Activated CD4-positive, alpha-beta T cell treated with anti-CD3 and anti-CD28 coated beads, Interleukin-10, Interleukin-2, amounts not matched to agents 100 ng/mL and 50 ng/mL, durations not matched to agents 16 hours and 8 hours (primary cell): ENCODE measurements at regions not wholly inside any gene's neighbourhood (a gene's known extent, or its start where the extent isn't known, plus 50 kb on each side); places are given as distances from the start of the nearest gene placed in this dataset.

ENCODE experiments used
- DNase-seq: peaks from one replicate; pipeline ENCODE4 v3.0.0-alpha.2; 2020

DNA sequence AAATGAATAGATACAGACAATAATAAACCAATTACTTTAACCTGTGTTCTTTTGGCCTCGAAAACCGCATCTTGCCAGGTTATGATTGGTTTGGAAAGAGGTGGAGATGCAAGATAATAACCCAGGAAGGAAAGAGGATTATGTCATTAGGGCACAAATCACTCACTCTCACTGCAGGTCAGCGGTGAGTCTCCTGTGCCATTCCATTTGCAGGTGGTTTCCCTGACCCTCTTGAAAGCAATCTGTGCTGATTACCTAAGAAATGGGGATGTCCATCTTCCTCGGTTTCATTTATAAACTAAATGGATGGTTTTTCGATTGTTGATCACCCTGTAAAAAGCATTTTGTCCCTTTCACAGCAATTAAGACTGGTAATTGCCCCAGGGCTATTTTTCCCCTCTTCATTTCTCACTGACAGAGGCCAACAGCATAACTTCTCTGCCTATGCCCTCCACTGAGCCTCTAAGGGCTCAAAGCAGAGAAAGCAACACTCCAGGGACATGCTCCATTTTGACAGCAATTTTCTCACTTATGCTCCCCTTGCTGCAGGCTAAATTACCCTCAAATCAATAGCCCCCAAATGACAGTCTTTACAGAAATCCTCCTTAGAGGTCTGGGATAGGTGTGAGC, 257.5 kb downstream of the IPMK start:
- DNase-seq: no peak

DNA sequence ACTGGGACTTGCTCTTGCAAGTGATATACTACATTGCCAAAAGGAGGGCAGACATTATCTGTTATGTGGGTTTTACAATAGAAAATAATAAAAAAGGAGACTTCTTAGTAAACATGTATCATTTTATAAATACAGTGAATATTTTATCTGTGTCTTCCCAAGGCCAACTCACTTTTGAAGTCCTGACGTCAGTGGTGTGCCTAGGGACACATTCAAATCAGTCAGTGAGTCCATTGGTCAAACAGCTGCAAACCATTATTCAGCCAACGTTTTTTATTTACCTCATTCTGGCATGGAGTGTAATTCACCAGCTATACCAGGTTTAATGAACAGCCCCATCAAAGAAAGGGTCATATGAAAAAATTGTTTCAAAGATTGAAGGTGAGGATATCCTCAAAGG, 263.7 kb downstream of the IPMK start:
- no peak for DNase-seq

DNA sequence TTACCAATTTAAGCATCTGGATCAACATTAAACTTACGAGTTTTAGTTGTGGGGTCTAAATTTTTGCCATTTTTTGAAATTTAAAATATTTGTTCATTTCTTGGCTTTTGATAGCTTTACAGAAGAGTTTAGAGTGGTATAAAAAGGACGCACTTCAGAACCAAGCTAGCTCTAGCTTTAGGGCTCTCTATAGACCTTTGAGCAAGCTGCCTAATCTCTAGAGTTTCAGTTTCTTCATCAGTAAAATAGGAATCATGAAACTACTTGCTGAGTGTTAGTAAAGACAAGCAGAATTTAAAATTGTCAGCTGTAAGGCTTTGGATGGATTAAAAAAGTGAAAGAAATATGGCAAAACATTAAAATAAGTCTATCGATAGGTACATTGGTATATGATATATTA, 266.5 kb downstream of the IPMK start:
- no peak for DNase-seq

DNA sequence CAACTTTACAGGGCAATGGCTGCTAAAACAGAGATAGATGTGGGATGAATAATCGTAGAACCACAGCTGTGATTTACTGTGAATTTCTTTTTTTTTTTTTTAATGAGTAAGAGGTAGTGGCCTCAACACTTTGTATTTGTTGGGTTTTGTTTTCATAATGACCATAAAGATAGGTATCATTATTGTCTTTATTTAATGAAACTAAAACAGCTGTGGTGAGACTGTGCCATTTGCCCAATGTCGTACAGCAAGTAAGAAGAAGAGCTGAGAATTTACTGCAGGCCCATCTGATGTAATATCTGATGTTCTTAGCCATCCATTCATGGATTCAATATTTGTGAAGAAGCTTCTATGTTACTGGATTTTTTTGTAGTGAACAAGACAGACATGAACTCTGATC, 271.2 kb downstream of the IPMK start:
- DNase-seq: no peak

- DNase-seq: no peak
Observed at GRCh38 chr10:57993302-57993701, 274.4 kb downstream of the IPMK start.

DNA sequence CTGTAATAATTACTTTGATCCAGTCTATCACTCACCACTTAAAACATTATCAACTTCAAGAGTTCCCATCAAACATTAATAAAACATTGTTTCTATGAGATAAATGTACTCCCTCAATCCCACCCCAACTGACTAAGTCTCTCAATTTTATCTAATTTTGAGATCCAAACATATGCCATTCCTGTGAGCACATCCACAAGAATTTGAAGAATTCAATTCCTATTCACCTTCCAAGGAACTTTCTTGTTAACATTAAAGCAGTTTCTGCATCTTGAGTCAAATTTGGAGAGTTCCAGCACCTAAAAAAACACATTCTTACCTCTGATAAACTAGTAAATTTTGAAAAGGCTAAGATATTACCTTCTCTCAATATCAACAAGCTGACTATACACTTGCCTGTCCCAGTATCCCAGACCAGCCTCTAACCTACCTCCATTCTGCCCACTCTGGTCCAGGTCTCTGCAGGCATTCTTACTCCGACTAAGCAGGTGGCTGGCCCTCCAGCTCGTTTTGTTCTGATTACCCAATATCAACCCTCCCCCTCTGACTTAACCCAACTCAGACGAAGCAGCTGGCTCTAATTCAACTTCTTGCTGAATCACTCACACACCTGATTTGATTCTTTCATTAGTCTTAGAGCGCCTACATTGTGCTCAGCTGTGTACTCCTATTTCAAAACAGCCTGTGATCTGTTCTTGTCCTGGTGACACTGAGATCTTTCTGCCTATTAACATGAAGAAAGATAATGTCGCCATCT, 275.2 kb downstream of the IPMK start:
- DNase-seq: no peak

DNA sequence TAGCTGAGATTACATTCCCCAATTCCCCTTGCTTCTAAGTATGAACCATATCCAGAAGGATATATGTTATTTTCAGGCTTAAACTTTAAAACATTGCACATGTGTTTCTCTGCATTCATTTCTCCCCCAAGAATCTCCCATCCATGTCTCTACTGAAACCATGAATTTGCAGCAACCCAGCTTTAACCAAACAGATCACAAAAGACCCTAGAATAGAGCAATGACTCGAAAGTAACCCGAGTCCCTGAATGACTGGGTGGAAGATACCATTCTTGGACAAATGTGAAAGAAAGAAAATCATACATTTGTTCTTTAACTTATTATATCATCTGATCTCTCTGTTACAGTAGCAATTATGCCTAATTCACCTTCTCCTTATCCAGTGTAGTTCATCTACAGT, 278.7 kb downstream of the IPMK start:
- DNase-seq: no peak

- DNase-seq: no peak
Observed at GRCh38 chr10:57987055-57987721, 280.5 kb downstream of the IPMK start.

DNA sequence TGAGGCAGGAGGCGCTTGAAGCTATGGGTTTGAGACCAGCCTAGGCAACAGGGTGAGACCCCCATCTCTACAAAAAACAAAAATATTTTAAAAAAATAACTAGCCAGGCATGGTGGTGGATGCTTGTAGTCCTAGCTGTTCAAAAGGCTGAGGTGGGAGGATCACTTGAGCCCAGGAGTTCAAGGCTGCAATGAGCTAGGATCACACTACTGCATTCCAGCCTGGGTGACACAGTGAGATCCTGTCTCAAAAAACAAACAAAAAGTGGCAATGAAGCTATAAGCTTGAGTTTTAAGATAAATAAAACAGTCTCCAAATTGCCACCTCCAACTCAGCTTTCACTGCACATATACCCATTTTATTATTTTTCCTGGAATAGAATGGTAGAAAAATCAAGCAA, 281.3 kb downstream of the IPMK start:
- DNase-seq: no peak

GRCh38 chr10:57983281-57983791, 284.4 kb downstream of the IPMK start:
- DNase-seq: no peak

GRCh38 chr10:57982091-57982490, 285.6 kb downstream of the IPMK start:
- DNase-seq: no peak

DNA sequence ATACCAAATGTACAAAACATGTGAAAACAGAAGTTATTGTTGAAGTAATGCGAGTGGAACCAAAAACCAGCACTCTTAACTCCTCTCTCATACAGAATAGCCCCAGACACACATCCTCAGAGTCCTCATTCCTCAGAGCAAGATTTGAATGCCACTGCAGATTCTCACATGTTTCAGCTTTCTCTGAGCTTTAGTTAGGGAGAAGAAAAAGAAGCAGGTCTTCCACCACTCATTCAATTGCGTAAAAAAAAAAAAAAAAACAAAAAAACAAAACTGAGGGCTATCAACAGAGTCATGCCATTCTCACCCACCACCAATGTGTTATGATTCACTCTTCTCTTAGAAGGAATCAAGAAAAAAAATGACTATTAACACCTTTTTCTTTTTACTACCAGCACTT, 287.7 kb downstream of the IPMK start:
- DNase-seq: no peak

GRCh38 chr10:57979491-57979890, 288.2 kb downstream of the IPMK start:
- DNase-seq: no peak

GRCh38 chr10:57977262-57977661, 290.4 kb downstream of the IPMK start:
- DNase-seq: no peak

- DNase-seq: no peak
Observed at GRCh38 chr10:57973451-57973850, 294.2 kb downstream of the IPMK start.

- DNase-seq: no peak
Observed at GRCh38 chr10:57972783-57973182, 294.9 kb downstream of the IPMK start.

DNA sequence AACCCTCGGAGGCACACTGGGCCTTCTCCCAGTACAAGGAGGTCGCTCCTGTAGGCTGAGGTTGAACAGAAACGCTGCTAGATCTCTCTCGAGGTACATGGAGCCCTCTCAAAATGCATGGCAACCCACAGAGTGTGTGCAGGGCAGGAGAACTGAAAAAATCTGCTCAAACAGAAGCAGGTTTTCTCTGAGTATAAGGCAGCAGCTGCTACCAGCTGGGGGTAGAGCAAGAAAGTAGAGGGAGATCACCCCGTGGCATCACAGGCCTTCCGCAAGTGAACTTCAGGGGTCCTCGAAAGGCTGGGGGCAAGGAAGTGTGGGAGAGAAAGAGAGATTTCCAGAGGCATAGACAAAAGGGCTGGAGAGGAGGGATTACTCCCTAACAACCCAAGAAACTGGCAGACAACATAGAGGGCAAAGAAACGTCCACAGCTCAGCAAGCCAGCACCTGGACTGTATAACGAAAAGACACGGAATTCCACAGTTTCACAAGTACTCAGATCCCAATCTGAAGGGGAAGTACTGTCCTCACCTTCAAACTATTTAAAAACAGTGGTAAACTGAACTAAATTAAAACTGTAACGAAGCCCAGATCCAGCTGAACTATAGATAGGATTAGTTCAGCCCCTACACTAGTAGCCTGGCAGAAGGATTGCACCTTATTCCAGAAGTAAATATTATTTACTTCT, 299.2 kb downstream of the IPMK start:
- DNase-seq: no peak

DNA sequence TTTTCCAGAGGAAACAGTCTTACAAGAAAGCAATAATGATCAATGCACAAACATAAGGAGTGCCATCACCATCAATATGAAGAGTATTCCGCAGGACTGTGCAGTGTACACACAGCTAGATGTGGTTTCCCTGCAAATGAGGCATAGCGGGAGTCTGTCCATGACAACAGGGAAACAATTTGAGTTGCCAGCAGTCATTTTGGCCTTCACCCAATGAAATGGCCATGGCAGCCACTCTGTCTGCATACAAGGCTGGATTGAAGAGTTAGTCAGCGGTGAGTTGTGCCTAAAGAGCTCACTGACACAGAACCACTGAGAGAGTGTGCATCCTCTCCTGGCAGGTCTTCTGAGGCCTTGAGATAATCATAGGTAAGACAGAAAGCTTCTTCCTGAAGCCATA, 303.3 kb downstream of the IPMK start:
- no peak for DNase-seq

DNA sequence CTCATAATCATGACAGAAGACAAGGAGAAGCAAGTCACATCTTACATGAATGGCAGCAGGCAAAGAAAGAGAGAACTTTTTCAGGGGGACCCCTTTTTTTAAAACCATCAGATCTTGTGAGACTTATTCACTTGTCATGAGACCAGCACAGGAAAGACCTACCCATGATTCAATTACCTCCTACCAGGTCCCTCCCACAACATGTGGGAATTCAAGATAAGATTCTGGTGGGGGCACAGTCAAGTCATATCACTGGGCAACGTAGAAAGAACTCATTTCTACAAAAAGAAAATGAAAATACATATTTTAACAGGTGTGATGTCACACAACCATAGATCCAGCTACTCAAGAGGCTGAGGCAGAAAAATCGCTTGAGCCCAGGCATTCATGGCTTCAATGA, 304.1 kb downstream of the IPMK start:
- DNase-seq: no peak

DNA sequence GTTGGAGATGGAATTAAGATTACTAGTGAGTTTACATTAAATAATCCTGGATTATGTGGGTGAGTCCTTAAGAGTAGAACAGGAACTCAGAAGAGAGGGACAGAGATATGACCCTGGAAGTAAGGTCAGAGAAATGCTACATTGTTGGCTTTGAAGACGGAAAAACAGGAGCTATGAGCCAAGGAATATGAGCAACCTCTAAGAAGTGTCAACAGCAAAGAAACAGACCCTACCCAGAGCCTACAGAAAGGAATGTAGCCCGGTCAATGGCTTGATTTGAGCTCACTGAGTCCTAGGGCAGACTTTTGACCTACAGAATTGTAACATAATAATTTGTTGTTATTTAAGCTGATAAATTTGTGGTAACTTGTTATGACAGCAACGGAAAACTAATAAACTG, 304.9 kb downstream of the IPMK start:
- no peak for DNase-seq

DNA sequence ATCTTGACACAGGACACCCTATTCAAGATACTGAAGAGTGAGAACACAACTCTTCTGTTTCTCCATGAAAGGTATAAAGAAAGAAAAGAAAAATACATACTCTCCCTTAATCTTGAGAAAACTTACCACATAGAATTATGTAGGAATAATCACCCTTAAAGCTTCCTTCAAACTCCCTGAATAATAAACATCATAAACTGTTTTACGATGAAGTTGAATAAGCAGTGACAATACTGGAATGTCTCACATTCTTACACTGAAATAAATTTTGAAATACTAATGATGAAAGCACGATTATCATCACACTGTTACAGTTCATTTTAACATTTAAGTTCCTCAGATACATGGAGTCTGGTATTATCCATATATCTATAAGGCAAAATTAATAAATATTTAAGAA, 306.2 kb downstream of the IPMK start:
- DNase-seq: no peak

DNA sequence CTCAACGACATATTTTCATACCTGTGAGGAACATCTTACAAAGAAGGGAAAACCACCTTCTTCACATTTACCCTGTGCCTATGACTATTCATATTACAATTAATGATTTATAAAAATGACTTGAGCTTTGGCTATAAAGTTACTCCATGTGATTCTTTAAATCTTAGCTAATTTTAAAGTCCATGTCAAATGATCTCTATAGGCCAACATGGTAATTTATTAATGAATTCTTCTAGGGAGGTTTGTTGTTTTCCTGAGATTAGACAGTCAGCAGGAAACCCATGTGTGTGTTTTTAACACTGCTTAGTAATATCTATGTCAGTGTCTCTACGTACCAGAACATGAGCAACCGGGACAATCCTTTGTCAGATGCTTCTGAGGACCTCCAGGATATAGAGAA, 307.3 kb downstream of the IPMK start:
- no peak for DNase-seq

DNA sequence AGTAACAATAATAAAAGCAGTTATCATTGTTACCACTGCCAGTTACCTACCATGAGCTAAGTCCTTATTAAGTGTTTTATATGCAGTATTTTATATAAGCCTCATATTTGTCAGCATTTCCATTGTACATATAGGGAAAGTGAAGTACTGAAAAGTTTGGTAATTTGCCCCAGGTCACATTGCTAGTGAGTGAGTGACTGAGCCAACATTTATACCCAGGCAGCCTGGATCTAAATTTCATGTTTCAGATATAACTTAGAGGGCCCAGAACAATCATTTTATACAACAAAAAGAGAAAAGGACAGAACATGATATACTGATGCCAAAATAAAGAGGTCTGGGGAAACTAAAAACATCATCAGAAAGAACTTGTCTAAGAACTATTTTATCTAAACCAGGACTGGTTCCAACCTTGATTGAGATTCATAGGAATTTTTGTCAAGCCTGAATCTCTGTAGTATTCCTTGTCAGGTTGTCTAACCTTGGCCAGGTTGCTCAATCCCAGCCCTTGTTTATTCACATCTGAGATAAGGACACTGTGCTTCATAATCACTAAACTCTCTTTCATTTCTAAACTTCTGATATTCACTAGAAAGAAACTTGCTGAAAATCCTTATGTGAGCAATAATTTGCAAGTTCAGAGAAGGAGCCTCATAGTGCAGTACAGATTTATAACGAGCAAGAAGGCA, 308.2 kb downstream of the IPMK start:
- no peak for DNase-seq
